HFFc6 (cell line): ENCODE measurements at regions not wholly inside any gene's neighbourhood (a gene's known extent, or its start where the extent isn't known, plus 50 kb on each side); places are given as distances from the start of the nearest gene placed in this dataset.
"Not testable (repeated sequence)": the region's sequence is repeated elsewhere in the genome, so short reads cannot be mapped to it uniquely, and the experiment has no call there.

ENCODE experiments used
- DNase-seq: peaks from one replicate; pipeline ENCODE4 v3.0.0-alpha.2; 2018
- H3K27ac Mint-ChIP-seq: 2 replicates; pipeline ENCODE4 v1.8.0; 2020; ENCODE audit warnings: mild to moderate bottlenecking, mixed read lengths
- H3K27me3 Mint-ChIP-seq: 2 replicates; pipeline ENCODE4 v1.8.0; 2021; ENCODE audit warnings: mild to moderate bottlenecking, moderate library complexity, mixed read lengths; ENCODE audit not compliant: insufficient read depth
- H3K36me3 Mint-ChIP-seq: 2 replicates; pipeline ENCODE4 v1.8.0; 2021; ENCODE audit warnings: low read depth, mixed read lengths
- H3K4me1 Mint-ChIP-seq: 2 replicates; pipeline ENCODE4 v1.8.0; 2020; ENCODE audit warnings: low read depth, mixed read lengths
- H3K4me3 Mint-ChIP-seq: 2 replicates; pipeline ENCODE4 v1.8.0; 2020; ENCODE audit warnings: mild to moderate bottlenecking, moderate library complexity, mixed read lengths
- H3K9me3 Mint-ChIP-seq: 2 replicates; pipeline ENCODE4 v1.8.0; 2020; ENCODE audit warnings: mild to moderate bottlenecking, mixed read lengths
- CTCF ChIP-seq: fragments of 200-600 bp; sonication (generic); IDR thresholded peaks from 2 replicates; pipeline ENCODE4 v1.5.0; 2021; ENCODE audit warnings: antibody characterized with exemption, mild to moderate bottlenecking

GRCh38 chr3:178107804-178108203 lies 428.4 kb upstream of the KCNMB2 start:
- H3K27me3 Mint-ChIP-seq = no peaks in the 10 kb centered on the region; the same call in 1 of the 2 replicates
- no peaks in the 10 kb centered on the region for H3K36me3 Mint-ChIP-seq
- no peak for DNase-seq
- no peak overlapping the region for H3K27ac Mint-ChIP-seq
- H3K4me1 Mint-ChIP-seq = peaks cover 6% of the 10 kb centered on the region; the same call in 1 of the 2 replicates
- no peak for TF ChIP-seq CTCF
- no peaks in the 10 kb centered on the region for H3K9me3 Mint-ChIP-seq
- H3K4me3 Mint-ChIP-seq = no peak overlapping the region

- Mint-ChIP-seq H3K27me3 (no peaks in the 10 kb centered on the region), H3K36me3 (no peaks in the 10 kb centered on the region), H3K4me1 (peaks cover 6% of the 10 kb centered on the region; the same call in 1 of the 2 replicates), H3K4me3 (no peak overlapping the region), H3K9me3 (no peaks in the 10 kb centered on the region), H3K27ac (no peak overlapping the region)
- no peak for DNase-seq
- no peak for TF ChIP-seq CTCF
Measured at GRCh38 chr3:178109691-178110090, 426.5 kb upstream of the KCNMB2 start.

DNA sequence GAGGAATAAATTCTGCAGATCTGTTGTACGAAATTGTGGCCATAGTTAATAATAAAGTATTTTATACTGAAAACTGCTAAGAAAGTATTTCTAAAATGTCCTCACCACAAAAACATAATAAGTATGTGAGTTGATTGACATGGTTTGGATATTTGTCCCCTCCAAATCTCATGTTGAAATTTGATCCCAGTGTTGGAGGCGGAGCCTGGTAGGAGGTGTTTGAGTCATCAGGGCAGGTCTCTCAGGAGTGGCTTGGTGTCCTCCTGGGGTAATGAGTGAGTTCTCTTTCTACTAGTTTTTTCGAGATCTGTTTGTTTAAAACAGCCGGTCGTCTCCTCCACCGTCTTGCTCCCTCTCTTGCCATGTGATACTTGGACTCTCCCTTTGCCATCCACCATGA lies 424.1 kb upstream of the KCNMB2 start:
- H3K36me3 Mint-ChIP-seq = no peaks in the 10 kb centered on the region
- no peaks in the 10 kb centered on the region for H3K27me3 Mint-ChIP-seq
- H3K4me3 Mint-ChIP-seq = no peak overlapping the region
- no peaks in the 10 kb centered on the region for H3K9me3 Mint-ChIP-seq
- peaks cover 8% of the 10 kb centered on the region for H3K4me1 Mint-ChIP-seq
- TF ChIP-seq CTCF = no peak
- no peak overlapping the region for H3K27ac Mint-ChIP-seq
- DNase-seq = no peak

- H3K36me3 Mint-ChIP-seq, DNase-seq, H3K4me3 Mint-ChIP-seq, H3K9me3 Mint-ChIP-seq, H3K27ac Mint-ChIP-seq, H3K27me3 Mint-ChIP-seq: not testable (repeated sequence)
- peaks cover 12% of the 10 kb centered on the region for H3K4me1 Mint-ChIP-seq
Measured at GRCh38 chr3:178112552-178112951, 423.7 kb upstream of the KCNMB2 start.

DNA sequence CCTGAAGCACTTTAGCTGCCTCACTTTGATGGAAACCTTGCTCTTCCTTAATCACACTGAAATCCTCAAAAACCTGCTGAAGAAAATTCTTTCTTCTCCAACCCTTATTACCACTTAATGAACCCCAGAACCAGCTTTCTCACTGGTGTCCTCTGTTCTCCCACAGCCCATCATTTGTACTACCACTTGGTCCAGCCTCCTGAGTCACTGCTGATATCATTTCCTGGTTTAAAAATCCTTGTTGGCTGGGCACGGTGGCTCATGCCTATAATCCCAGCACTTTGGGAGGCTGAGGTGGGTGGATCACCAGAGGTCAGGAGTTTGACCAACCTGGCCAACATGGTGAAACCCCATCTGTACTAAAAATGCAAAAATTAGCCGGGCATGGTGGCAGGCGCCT lies 418.6 kb upstream of the KCNMB2 start:
- Mint-ChIP-seq H3K27me3 (no peaks in the 10 kb centered on the region), H3K27ac (no peak overlapping the region), H3K4me1 (peaks cover 21% of the 10 kb centered on the region), H3K9me3 (peaks cover 4% of the 10 kb centered on the region; the same call in 1 of the 2 replicates), H3K36me3 (no peaks in the 10 kb centered on the region), H3K4me3 (no peak overlapping the region)
- no peak for TF ChIP-seq CTCF
- DNase-seq = no peak

DNA sequence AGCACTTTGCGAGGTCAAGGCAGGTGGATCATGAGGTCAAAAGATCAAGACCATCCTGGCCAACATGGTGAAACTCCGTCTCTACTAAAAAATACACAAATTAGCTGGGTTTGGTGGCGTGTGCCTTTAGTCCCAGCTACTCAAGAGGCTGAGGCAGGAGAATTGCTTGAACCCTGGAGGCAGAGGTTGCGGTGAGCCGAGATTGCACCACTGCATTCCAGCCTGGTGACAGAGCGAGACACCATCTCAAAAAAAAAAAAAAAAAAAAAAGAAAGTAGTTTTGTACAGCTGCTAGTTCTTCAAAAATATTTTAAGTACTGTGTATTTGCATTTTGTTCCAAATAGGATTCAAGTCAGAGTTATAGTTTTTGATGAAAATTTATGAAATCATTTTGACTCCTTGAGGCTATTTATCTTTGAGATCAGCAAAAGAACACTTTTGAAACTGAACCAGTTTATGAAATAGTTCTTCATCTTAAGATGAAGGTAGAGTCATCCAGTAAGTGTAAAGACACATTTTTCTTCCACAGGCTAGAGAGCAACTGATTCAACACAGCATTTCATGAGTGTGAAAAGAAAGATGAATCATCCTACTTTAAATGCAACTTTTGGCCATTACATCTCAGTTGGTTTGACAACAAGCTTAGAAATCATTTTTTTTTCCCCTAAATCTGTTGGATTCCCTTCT lies 416.5 kb upstream of the KCNMB2 start:
- peak overlapping the region; percentile 28; the same call in 1 of the 2 replicates for H3K27ac Mint-ChIP-seq
- not testable (repeated sequence) for H3K9me3 Mint-ChIP-seq, H3K36me3 Mint-ChIP-seq, H3K4me3 Mint-ChIP-seq, H3K27me3 Mint-ChIP-seq
- H3K4me1 Mint-ChIP-seq = peaks cover 21% of the 10 kb centered on the region
- peak; percentile 20 for DNase-seq
